GM21529 (cell line): ENCODE measurements at regions not wholly inside any gene's neighbourhood (a gene's known extent, or its start where the extent isn't known, plus 50 kb on each side); places are given as distances from the start of the nearest gene placed in this dataset.

Source experiments
- ATAC-seq: cut with Tn5 transposase; IDR thresholded peaks from one replicate; pipeline ENCODE4 v1.9.1; 2021; ENCODE audit not compliant: unreplicated experiment

GRCh38 chr2:14221466-14221865 is 411.1 kb upstream of the LRATD1 start:
- ATAC-seq, result no peak

DNA sequence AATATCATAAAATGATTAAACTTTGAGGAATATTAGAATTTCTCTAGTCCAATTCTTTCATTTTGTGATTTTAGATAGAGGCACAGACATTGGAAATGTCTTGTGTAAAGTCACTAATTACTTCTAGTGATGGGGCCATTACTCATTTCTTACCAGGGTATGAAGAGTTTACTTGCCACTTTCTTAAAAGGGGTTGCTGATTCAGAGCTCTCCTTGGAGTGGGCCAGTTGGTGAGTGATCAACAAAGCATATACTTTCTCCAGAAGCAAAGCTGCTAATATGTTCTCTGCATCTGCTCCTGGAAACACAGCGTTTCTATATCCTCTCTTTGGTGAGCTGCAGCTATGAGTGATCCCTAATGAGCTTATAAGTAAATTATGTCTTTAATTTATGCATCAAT is 408.9 kb upstream of the LRATD1 start:
- ATAC-seq, result no peak

GRCh38 chr2:14231391-14231898 is 401.1 kb upstream of the LRATD1 start:
- no peak for ATAC-seq

- no peak for ATAC-seq
These were observed 400.3 kb upstream of the LRATD1 start for GRCh38 chr2:14232217-14232616.

GRCh38 chr2:14234911-14235310 is 397.6 kb upstream of the LRATD1 start:
- no peak for ATAC-seq

GRCh38 chr2:14235667-14236066 is 396.9 kb upstream of the LRATD1 start:
- no peak for ATAC-seq

- ATAC-seq, result no peak
These were observed 394.6 kb upstream of the LRATD1 start for GRCh38 chr2:14237902-14238301.

DNA sequence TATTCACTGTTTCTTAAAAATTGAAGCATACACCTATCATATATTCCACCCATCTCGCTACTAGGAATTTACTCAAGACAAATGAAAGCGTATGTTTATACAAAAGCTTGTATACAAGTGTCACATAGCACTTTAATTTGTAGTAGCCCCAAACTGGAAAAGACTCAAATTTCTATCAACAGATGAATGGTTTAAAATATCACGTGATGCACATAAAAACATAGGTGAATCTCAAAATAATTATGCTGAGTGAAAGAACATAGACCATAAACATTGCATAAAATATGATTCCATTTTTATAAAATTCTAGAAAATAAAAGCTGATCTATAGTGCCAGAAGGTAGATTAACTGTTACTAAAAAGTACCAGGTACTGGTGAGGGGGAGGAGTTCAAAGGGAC is 392.9 kb upstream of the LRATD1 start:
- no peak for ATAC-seq

DNA sequence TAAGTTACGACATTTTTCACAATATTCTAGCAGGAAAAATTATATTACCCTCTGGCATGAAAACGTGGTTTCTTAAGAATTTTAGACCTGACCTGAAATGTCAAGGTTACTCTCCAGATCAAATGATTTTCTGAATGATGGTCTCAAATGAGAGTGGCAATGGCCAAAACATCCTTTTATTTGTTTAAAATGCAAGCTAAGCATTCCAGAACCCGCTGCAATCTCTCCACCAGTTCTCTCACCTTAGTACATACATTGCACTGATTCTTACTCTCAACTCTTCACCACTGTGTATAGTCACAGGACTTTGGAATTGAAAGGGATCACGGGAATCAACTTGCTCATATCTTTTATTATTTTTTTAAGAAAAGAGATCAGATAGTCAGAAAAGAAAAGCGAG is 391.6 kb upstream of the LRATD1 start:
- ATAC-seq, result no peak

DNA sequence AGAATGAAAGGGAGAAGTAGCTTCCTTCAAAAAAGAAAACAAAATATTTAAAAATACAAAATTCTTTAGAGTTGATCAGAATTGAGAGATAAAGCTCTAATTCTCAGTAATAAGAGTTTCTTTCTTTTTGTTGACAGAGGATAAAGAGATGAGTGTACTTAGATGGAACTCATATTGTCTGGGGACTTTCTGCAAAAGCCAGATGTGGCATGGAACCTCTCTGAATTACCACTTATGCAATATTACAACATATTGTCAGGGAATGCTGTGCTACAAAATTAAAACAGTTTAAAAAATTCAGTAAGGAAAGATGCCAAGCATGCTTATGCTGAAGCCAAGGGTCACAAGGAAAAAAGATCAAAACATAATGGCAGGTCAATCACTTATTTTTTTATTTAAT is 386.6 kb upstream of the LRATD1 start:
- ATAC-seq, result no peak

GRCh38 chr2:14255135-14255820 is 377.2 kb upstream of the LRATD1 start:
- no peak for ATAC-seq

- no peak for ATAC-seq
These were observed 375.6 kb upstream of the LRATD1 start for GRCh38 chr2:14256890-14257289.

DNA sequence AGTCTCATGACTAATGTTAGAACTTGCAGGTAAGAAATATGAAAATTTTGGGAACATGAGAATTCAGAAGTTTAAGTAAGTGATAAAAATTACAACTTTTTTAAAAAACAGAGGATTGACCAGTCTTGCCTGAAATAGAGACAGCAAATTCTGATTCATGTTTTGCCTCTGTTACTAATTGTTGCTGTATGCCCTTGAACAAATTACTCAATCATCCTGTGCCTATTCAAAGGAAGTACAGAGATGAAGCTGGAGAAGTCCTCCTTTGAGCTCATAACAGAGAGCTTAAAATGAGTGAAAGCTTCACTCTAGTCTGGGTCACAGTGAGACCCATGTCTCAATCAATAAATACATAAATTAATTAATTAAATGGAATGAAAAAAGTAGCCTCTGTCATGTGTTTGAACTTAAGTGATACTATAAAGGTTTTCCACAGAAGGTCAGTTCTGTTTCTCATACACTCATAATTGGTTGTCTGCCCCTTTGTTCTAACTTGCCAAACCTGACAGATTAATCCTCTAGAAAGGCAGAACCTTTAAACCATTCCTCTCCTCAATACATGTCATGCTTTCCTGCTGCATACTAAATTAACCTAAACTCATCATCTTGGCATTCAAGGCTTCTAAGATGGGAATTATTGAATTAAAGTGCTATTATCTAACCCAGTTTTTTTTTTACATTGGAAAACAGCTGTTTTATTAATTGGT is 374.6 kb upstream of the LRATD1 start:
- ATAC-seq, result no peak

DNA sequence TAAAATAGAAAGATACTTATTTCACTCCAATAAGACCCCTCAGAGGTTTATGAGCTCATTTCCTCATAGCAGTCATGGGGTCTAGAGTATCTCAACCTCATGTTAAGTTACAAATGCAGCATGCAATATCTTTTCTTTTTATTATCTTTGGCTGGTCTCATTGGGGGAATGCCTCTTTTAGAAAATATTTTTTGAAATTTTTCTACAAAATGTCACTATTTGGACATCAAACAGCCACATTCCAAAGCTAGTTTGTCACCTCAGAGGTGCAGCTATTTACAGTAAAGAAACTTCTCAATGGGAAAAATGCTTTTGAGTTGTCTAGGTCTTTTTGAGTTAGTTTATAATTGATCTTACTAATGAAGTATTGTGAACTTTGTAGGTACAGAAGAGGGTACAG is 370.7 kb upstream of the LRATD1 start:
- no peak for ATAC-seq

- ATAC-seq, result no peak
These were observed 369.5 kb upstream of the LRATD1 start for GRCh38 chr2:14263053-14263452.

DNA sequence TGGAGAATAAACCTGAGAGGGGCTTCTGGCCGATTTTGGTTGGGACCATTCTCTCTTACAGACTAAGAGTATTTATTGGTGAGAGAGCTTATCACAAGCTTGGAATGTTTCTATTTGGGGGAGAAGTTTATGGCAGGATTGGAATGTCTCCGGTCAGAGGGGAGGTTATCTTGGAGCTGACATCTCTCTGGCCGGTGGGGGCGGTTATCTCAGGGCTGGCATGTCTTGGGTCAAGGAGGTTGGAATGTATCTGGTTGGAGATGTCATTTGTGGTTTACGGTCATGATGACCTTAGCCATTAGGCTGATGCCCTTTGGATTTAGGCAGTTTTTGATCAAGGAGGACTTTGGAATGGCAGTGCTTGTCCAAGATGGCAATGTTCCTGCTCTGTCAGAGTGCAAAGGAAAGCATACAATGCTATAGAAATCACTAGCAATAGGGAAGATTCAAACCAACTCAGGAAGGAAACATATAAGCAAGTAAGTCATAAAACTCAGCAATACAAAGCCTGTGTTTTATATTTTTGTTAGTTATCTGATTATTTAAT is 362.4 kb upstream of the LRATD1 start:
- no peak for ATAC-seq

GRCh38 chr2:14272396-14273075 is 360.0 kb upstream of the LRATD1 start:
- ATAC-seq, result no peak

GRCh38 chr2:14273650-14274049 is 358.9 kb upstream of the LRATD1 start:
- ATAC-seq, result no peak

DNA sequence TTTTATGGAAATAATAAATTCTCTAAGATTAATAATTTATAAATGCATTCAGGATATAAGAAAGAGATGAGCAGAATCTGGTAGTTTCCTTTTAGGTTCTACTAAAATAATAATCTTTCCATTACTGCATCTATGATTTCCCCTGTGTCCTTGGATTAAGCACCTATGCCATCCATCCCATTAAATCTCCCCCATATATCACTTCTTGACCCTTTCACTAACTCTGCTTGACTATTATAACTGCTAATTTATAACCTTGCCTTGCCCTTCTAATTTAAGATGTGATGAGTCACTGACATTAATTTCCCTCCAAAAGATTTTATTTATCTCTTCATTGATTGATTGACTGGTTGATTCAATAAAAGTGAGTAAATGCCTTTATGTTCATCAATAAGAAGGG is 348.3 kb upstream of the LRATD1 start:
- no peak for ATAC-seq

DNA sequence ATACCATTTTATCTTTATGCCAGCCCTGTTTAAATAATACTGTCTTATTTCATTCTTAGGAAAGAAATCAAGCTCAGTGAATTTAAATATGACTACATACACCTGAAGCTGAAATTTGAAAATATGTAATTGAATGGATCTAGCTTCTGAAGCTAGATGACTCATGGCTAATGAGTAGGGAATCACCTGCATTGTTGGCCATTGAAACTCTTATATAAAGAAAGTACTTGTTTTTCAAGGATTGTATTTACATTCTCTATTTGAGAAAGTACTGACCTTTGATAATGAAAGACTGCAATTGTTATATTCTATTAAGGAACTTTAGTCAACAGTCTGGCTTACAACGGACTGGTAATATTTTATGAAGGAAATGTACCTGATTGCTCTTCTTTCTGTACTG is 346.7 kb upstream of the LRATD1 start:
- no peak for ATAC-seq

DNA sequence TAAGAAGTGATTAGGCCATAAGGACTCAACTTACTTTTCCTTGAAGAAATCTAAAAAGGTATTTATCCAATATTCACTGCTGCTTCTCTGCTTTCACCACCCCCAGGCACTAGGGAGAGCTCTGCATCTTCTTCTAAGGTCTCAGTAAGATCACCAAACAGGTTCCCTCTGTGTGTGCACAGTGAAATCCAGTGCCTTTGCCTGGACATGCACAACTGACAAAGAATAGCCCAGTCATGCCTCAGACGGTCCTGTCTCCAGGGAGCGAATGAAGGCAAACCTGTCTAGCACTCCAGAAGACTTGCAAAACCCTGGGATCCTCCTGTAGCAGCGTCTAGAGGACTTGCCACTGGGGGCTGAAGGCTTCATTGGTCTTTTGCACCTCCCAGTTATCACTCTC is 344.5 kb upstream of the LRATD1 start:
- no peak for ATAC-seq

GRCh38 chr2:14292964-14293363 is 339.6 kb upstream of the LRATD1 start:
- no peak for ATAC-seq
